CD4-positive, alpha-beta T cell (primary cell): ENCODE measurements at regions not wholly inside any gene's neighbourhood (a gene's known extent, or its start where the extent isn't known, plus 50 kb on each side); places are given as distances from the start of the nearest gene placed in this dataset.

Experiments used
- ATAC-seq: fragments of 200-7000 bp; cut with Tn5 transposase; one replicate; pipeline ENCODE4 v1.10.0; 2022; ENCODE audit warnings: mild to moderate bottlenecking; ENCODE audit not compliant: poor library complexity
- CTCF ChIA-PET: fragments of 350-600 bp; sonication (Branson Sonifier 250); formaldehyde crosslinking; loops from one replicate; lab custom pipeline; 2021; ENCODE audit warnings: antibody characterized with exemption, inconsistent platforms; lab: Charles Lee
- POLR2A ChIA-PET: fragments of 350-600 bp; sonication (Branson Sonifier 250); formaldehyde crosslinking; loops from one replicate; lab custom pipeline; 2021; ENCODE audit warnings: antibody characterized with exemption, inconsistent platforms; lab: Charles Lee
- DNase-seq, 14 experiments: peaks; one replicate each; pipeline ENCODE4 v3.0.0-alpha.2; 2013 to 2020; ENCODE audit warnings: mixed read lengths in 2 of 14
- H3K27ac ChIP-seq, 2 donors: one replicate each; pipeline versions ENCODE4 v1.5.1 to v1.7.0; 2013; ENCODE audit warnings: low read length in 2 of 2, low read depth in 1 of 2, mild to moderate bottlenecking in 1 of 2
- H3K27me3 ChIP-seq, 2 experiments: 1 replicate in 1 of 2; 2 replicates in 1 of 2; pipeline versions ENCODE4 v1.6.1 to v1.7.0; 2013; ENCODE audit warnings: low read length in 2 of 2, control low read depth in 1 of 2, mild to moderate bottlenecking in 1 of 2, moderate library complexity in 1 of 2; ENCODE audit not compliant: insufficient read depth in 2 of 2, control insufficient read depth in 1 of 2
- H3K36me3 ChIP-seq: one replicate; pipeline ENCODE4 v1.6.1; 2013; ENCODE audit warnings: low read length, control low read depth; ENCODE audit not compliant: insufficient read depth
- H3K4me1 ChIP-seq: one replicate; pipeline ENCODE4 v1.6.1; 2013; ENCODE audit warnings: low read length, control low read depth; ENCODE audit not compliant: insufficient read depth
- H3K4me3 ChIP-seq: one replicate; pipeline ENCODE4 v1.5.1; 2013; ENCODE audit warnings: mild to moderate bottlenecking, low read length, moderate library complexity
- H3K9me3 ChIP-seq, 2 experiments: 1 replicate in 1 of 2; 2 replicates in 1 of 2; pipeline versions ENCODE4 v1.6.1 to v1.7.0; 2013; ENCODE audit warnings: low read length in 2 of 2, mild to moderate bottlenecking in 2 of 2, control low read depth in 1 of 2, moderate library complexity in 1 of 2; ENCODE audit not compliant: control insufficient read depth in 1 of 2, insufficient read depth in 1 of 2
- H3K27ac Mint-ChIP-seq: one replicate; pipeline ENCODE4 v1.8.0; 2020; ENCODE audit warnings: mixed read lengths
- H3K27me3 Mint-ChIP-seq: one replicate; pipeline ENCODE4 v1.8.0; 2021; ENCODE audit warnings: mixed read lengths
- H3K36me3 Mint-ChIP-seq: one replicate; pipeline ENCODE4 v1.8.0; 2021; ENCODE audit warnings: low read depth, mixed read lengths
- H3K4me1 Mint-ChIP-seq: one replicate; pipeline ENCODE4 v1.8.0; 2021; ENCODE audit warnings: low read depth, mixed read lengths
- H3K4me3 Mint-ChIP-seq: one replicate; pipeline ENCODE4 v1.8.0; 2020; ENCODE audit warnings: mild to moderate bottlenecking, mixed read lengths
- H3K9me3 Mint-ChIP-seq: one replicate; pipeline ENCODE4 v1.8.0; 2020; ENCODE audit warnings: mixed read lengths
- CTCF ChIP-seq: fragments of 200-600 bp; IDR thresholded peaks from one replicate; pipeline ENCODE4 v1.8.0; 2022; ENCODE audit warnings: antibody characterized with exemption, mild to moderate bottlenecking
- intact Hi-C, 2 experiments: fragments of 100-400 bp; cut with DNase I in 1 of 2; cut with micrococcal nuclease in 1 of 2; formaldehyde crosslinking; loops; one replicate each; pipeline versions ENCODE4 v1.15.1 to v1.9.0; 2023 to 2025; cut with DNase I, micrococcal nuclease

GRCh38 chr12:92619026-92619425 lies 83.8 kb upstream of the PLEKHG7 start:
- DNase-seq: no peak
- Mint-ChIP-seq H3K27ac (no peak overlapping the region), H3K4me1 (no peaks in the 10 kb centered on the region), H3K36me3 (no peaks in the 10 kb centered on the region), H3K27me3 (no peaks in the 10 kb centered on the region), H3K9me3 (peaks cover 3% of the 10 kb centered on the region), H3K4me3 (no peak overlapping the region)
- Histone ChIP-seq H3K9me3 (peaks cover 0 to 4% of the 10 kb centered on the region in 2 experiments), H3K36me3 (no peaks in the 10 kb centered on the region), H3K27ac (no peak overlapping the region), H3K4me3 (no peak overlapping the region), H3K27me3 (no peaks in the 10 kb centered on the region), H3K4me1 (no peaks in the 10 kb centered on the region)
- no peak for ATAC-seq
- TF ChIP-seq CTCF: no peak
- ChIA-PET POLR2A (no interaction called here), CTCF (no interaction called here)
- intact Hi-C loops: no loop called here

GRCh38 chr12:92615703-92616102 lies 87.1 kb upstream of the PLEKHG7 start:
- ChIA-PET POLR2A (interaction anchor here (1.9 kb wide), 1 partner anchor 22 kb away, joined by 5 read pairs; no protein-coding TSS in a partner anchor), CTCF (interaction anchor here (1.1 to 1.6 kb wide), 3 partner anchors 26 to 463 kb away, joined by 3 read pairs; no protein-coding TSS in a partner anchor)
- Mint-ChIP-seq H3K36me3 (no peaks in the 10 kb centered on the region), H3K27ac (no peak overlapping the region), H3K4me3 (no peak overlapping the region), H3K4me1 (no peaks in the 10 kb centered on the region), H3K27me3 (no peaks in the 10 kb centered on the region), H3K9me3 (peaks cover 4% of the 10 kb centered on the region)
- Histone ChIP-seq H3K4me1 (no peaks in the 10 kb centered on the region), H3K27ac (no peak overlapping the region), H3K36me3 (no peaks in the 10 kb centered on the region), H3K9me3 (no peaks in the 10 kb centered on the region), H3K27me3 (no peaks in the 10 kb centered on the region), H3K4me3 (no peak overlapping the region)
- intact Hi-C loops: no loop called here
- no peak for TF ChIP-seq CTCF
- ATAC-seq: no peak
- no peak for DNase-seq

- CTCF ChIA-PET: interaction anchor here (1.1 to 1.6 kb wide), 4 partner anchors 21 to 462 kb away, joined by 3 read pairs; no protein-coding TSS in a partner anchor
- no peak overlapping the region for H3K4me3 Mint-ChIP-seq
- Histone ChIP-seq H3K4me3 (no peak overlapping the region), H3K27ac (no peak overlapping the region), H3K27me3 (no peaks in the 10 kb centered on the region), H3K36me3 (no peaks in the 10 kb centered on the region), H3K4me1 (no peaks in the 10 kb centered on the region), H3K9me3 (no peaks in the 10 kb centered on the region)
- H3K27ac Mint-ChIP-seq: no peak overlapping the region
- DNase-seq (no peak), ATAC-seq (no peak)
- no peaks in the 10 kb centered on the region for H3K36me3 Mint-ChIP-seq
- peaks cover 4% of the 10 kb centered on the region for H3K9me3 Mint-ChIP-seq
- no peaks in the 10 kb centered on the region for H3K27me3 Mint-ChIP-seq
- no peak for TF ChIP-seq CTCF
- POLR2A ChIA-PET: interaction anchor here (1.9 kb wide), 1 partner anchor 21 kb away, joined by 5 read pairs; no protein-coding TSS in a partner anchor
- no peaks in the 10 kb centered on the region for H3K4me1 Mint-ChIP-seq
- intact Hi-C loops: no loop called here
Observed at GRCh38 chr12:92615086-92615485, 87.7 kb upstream of the PLEKHG7 start.
